HEK293 (cell line): ENCODE measurements at regions not wholly inside any gene's neighbourhood (a gene's known extent, or its start where the extent isn't known, plus 50 kb on each side); places are given as distances from the start of the nearest gene placed in this dataset.

Experiments used
- CTCF ChIA-PET: fragments of 350-600 bp; formaldehyde crosslinking; extraction: SDS; loops from one replicate; lab custom pipeline; 2021; ENCODE audit warnings: antibody characterized with exemption; lab: Yijun Ruan, JAX
- POLR2A ChIA-PET: fragments of 300-600 bp; formaldehyde crosslinking; extraction: SDS; loops from one replicate; lab custom pipeline; 2020; ENCODE audit warnings: antibody characterized with exemption, inconsistent platforms; lab: Yijun Ruan, JAX
- H3K27ac ChIP-seq: fragments of 200-500 bp; sonication (Bioruptor generic); 2 replicates; pipeline ENCODE4 v1.5.1; 2014; ENCODE audit warnings: low read depth, low read length, control low read depth, inconsistent platforms; ENCODE audit errors: extremely low read depth
- H3K36me3 ChIP-seq, 2 experiments: fragments of 200-500 bp in 1 of 2; sonication (Bioruptor generic) in 1 of 2; 1 replicate in 1 of 2; 2 replicates in 1 of 2; pipeline ENCODE4 v1.5.1; 2014 to 2017; ENCODE audit warnings: inconsistent platforms in 2 of 2, low read length in 2 of 2; ENCODE audit not compliant: control insufficient read depth in 2 of 2, insufficient read depth in 1 of 2
- H3K4me1 ChIP-seq: fragments of 200-500 bp; sonication (Bioruptor generic); 2 replicates; pipeline ENCODE4 v1.5.1; 2014; ENCODE audit warnings: mild to moderate bottlenecking, low read length, inconsistent platforms; ENCODE audit not compliant: control insufficient read depth, insufficient read depth
- H3K4me3 ChIP-seq: 2 replicates; pipeline ENCODE4 v1.5.1; 2011; ENCODE audit warnings: low read depth, mild to moderate bottlenecking, control low read depth, low read length, moderate library complexity
- H3K9me3 ChIP-seq: fragments of 200-500 bp; sonication (Bioruptor generic); 2 replicates; pipeline ENCODE4 v1.5.1; 2014; ENCODE audit warnings: low read depth, low read length, inconsistent platforms; ENCODE audit not compliant: control insufficient read depth, insufficient read depth
- PRDM2 ChIP-seq: fragments of 450-650 bp; formaldehyde crosslinking; IDR thresholded peaks from 2 replicates; pipeline ENCODE4 v1.5.1; 2016; ENCODE audit warnings: missing biosample characterization, missing genetic modification characterization, borderline replicate concordance
- PRDM6 ChIP-seq: fragments of 450-650 bp; formaldehyde crosslinking; IDR thresholded peaks from 2 replicates; pipeline ENCODE4 v1.5.1; 2017; ENCODE audit warnings: missing biosample characterization, missing genetic modification characterization
- SCRT1 ChIP-seq: fragments of 450-650 bp; formaldehyde crosslinking; IDR thresholded peaks from 2 replicates; pipeline ENCODE4 v1.5.1; 2016; ENCODE audit warnings: missing biosample characterization, missing genetic modification characterization, borderline replicate concordance
- ZBTB48 ChIP-seq: fragments of 450-650 bp; formaldehyde crosslinking; IDR thresholded peaks from 2 replicates; pipeline ENCODE4 v1.5.1; 2016; ENCODE audit warnings: missing biosample characterization, missing genetic modification characterization
- ZBTB7A ChIP-seq: fragments of 450-650 bp; formaldehyde crosslinking; IDR thresholded peaks from 2 replicates; pipeline ENCODE4 v1.5.1; 2016; ENCODE audit warnings: low read depth, missing biosample characterization, missing genetic modification characterization
- ZFP37 ChIP-seq: fragments of 450-650 bp; formaldehyde crosslinking; IDR thresholded peaks from 2 replicates; pipeline ENCODE4 v1.5.1; 2016; ENCODE audit warnings: missing biosample characterization, missing genetic modification characterization
- ZNF148 ChIP-seq: fragments of 450-650 bp; formaldehyde crosslinking; IDR thresholded peaks from 2 replicates; pipeline ENCODE4 v1.5.0; 2017; ENCODE audit warnings: missing biosample characterization, missing genetic modification characterization, borderline replicate concordance
- ZNF157 ChIP-seq: fragments of 450-650 bp; formaldehyde crosslinking; IDR thresholded peaks from 2 replicates; pipeline ENCODE4 v1.5.1; 2016; ENCODE audit warnings: missing biosample characterization, missing genetic modification characterization
- ZNF202 ChIP-seq: fragments of 450-650 bp; formaldehyde crosslinking; IDR thresholded peaks from 2 replicates; pipeline ENCODE4 v1.5.1; 2016; ENCODE audit warnings: missing biosample characterization, missing genetic modification characterization, borderline replicate concordance
- ZNF211 ChIP-seq: fragments of 450-650 bp; formaldehyde crosslinking; IDR thresholded peaks from 2 replicates; pipeline ENCODE4 v1.5.1; 2016; ENCODE audit warnings: low read depth, missing biosample characterization, missing genetic modification characterization
- ZNF391 ChIP-seq: fragments of 450-650 bp; formaldehyde crosslinking; IDR thresholded peaks from 2 replicates; pipeline ENCODE4 v1.5.1; 2016; ENCODE audit warnings: low read depth, missing biosample characterization, missing genetic modification characterization, borderline replicate concordance
- ZNF488 ChIP-seq: fragments of 450-650 bp; formaldehyde crosslinking; IDR thresholded peaks from 2 replicates; pipeline ENCODE4 v1.5.1; 2016; ENCODE audit warnings: missing biosample characterization, missing genetic modification characterization
- ZNF596 ChIP-seq: fragments of 450-650 bp; IDR thresholded peaks from 2 replicates; pipeline ENCODE4 v1.5.0; 2018; ENCODE audit warnings: missing biosample characterization, mild to moderate bottlenecking, missing genetic modification characterization, moderate library complexity
- ZNF624 ChIP-seq: fragments of 450-650 bp; formaldehyde crosslinking; IDR thresholded peaks from 2 replicates; pipeline ENCODE4 v1.5.1; 2017; ENCODE audit warnings: missing biosample characterization, missing genetic modification characterization
- ZNF792 ChIP-seq: fragments of 450-650 bp; formaldehyde crosslinking; IDR thresholded peaks from 2 replicates; pipeline ENCODE4 v1.5.1; 2016; ENCODE audit warnings: missing biosample characterization, missing genetic modification characterization
- ZSCAN5A ChIP-seq: fragments of 450-650 bp; formaldehyde crosslinking; IDR thresholded peaks from 2 replicates; pipeline ENCODE4 v1.5.1; 2016; ENCODE audit warnings: missing biosample characterization, missing genetic modification characterization

GRCh38 chr1:195754303-195754702 is 853.9 kb downstream of the KCNT2 start:
- Histone ChIP-seq H3K36me3 (no peaks in the 10 kb centered on the region), H3K4me1 (no peaks in the 10 kb centered on the region), H3K9me3 (no peaks in the 10 kb centered on the region), H3K4me3 (no peak overlapping the region), H3K27ac (no peak overlapping the region)
- TF ChIP-seq ZNF391 (tag by site-specific recombination) (no peak), ZNF157 (no peak), PRDM6 (tag by site-specific recombination) (no peak), ZNF624 (tag by site-specific recombination) (no peak), ZBTB48 (tag by site-specific recombination) (no peak), ZNF148 (tag by site-specific recombination) (no peak), ZBTB7A (tag by site-specific recombination) (no peak), ZNF202 (tag by site-specific recombination) (no peak), ZNF488 (tag by site-specific recombination) (no peak), SCRT1 (no peak), ZFP37 (tag by site-specific recombination) (no peak), PRDM2 (tag by site-specific recombination) (no peak), ZSCAN5A (tag by site-specific recombination) (no peak), ZNF596 (tag by site-specific recombination) (no peak), ZNF792 (tag by site-specific recombination) (no peak), ZNF211 (tag by site-specific recombination) (no peak)
- POLR2A ChIA-PET: no interaction called here
- CTCF ChIA-PET: no interaction called here
